ENCODE measurements at regions not wholly inside any gene's neighbourhood (a gene's known extent, or its start where the extent isn't known, plus 50 kb on each side); places are given as distances from the start of the nearest gene placed in this dataset.

- no peak overlapping the region for H3K4me3 ChIP-seq (ENCODE audit: insufficient read depth, low read depth, low read length)
- no peak overlapping the region for H3K27ac Mint-ChIP-seq (ENCODE audit: unreplicated experiment)
- no peak overlapping the region for H3K4me3 Mint-ChIP-seq (ENCODE audit: unreplicated experiment)
- H2AFZ ChIP-seq (ENCODE audit: low read depth, low read length), result no peak overlapping the region
- no peaks in the 10 kb centered on the region for H4K20me1 ChIP-seq (ENCODE audit: insufficient read depth, low read length)
- no peak overlapping the region for H3K27ac ChIP-seq (ENCODE audit: low read depth, low read length)
- H3K27me3 Mint-ChIP-seq (ENCODE audit: low read depth, unreplicated experiment), result no peaks in the 10 kb centered on the region
- H3K79me2 ChIP-seq (ENCODE audit: insufficient read depth, low read length), result no peaks in the 10 kb centered on the region
- peaks cover 2% of the 10 kb centered on the region for H3K4me1 Mint-ChIP-seq (ENCODE audit: low read depth, unreplicated experiment)
- no peaks in the 10 kb centered on the region for H3K36me3 ChIP-seq (ENCODE audit: insufficient read depth, low read length)
- H3K9ac ChIP-seq (ENCODE audit: low read length), result no peak overlapping the region
- no peaks in the 10 kb centered on the region for H3K4me1 ChIP-seq (ENCODE audit: insufficient read depth, low read length)
- FAIRE-seq, result no peak
- peaks cover 6% of the 10 kb centered on the region for H3K9me3 Mint-ChIP-seq (ENCODE audit: unreplicated experiment)
- H3K36me3 Mint-ChIP-seq (ENCODE audit: low read depth, unreplicated experiment), result no peaks in the 10 kb centered on the region
- TF ChIP-seq, protein P1, sequence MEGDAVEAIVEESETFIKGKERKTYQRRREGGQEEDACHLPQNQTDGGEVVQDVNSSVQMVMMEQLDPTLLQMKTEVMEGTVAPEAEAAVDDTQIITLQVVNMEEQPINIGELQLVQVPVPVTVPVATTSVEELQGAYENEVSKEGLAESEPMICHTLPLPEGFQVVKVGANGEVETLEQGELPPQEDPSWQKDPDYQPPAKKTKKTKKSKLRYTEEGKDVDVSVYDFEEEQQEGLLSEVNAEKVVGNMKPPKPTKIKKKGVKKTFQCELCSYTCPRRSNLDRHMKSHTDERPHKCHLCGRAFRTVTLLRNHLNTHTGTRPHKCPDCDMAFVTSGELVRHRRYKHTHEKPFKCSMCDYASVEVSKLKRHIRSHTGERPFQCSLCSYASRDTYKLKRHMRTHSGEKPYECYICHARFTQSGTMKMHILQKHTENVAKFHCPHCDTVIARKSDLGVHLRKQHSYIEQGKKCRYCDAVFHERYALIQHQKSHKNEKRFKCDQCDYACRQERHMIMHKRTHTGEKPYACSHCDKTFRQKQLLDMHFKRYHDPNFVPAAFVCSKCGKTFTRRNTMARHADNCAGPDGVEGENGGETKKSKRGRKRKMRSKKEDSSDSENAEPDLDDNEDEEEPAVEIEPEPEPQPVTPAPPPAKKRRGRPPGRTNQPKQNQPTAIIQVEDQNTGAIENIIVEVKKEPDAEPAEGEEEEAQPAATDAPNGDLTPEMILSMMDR (IDR thresholded peaks at IDR 0.05; ENCODE audit: insufficient read depth, low read depth, low read length), result no peak
- no peak for TF ChIP-seq EZH2 (IDR thresholded peaks at IDR 0.05; ENCODE audit: insufficient read depth, low read length)
- H3K27me3 ChIP-seq (ENCODE audit: insufficient read depth, low read length), result no peaks in the 10 kb centered on the region
- no peak overlapping the region for H3K4me2 ChIP-seq (ENCODE audit: low read length)
- DNase-seq (ENCODE audit: low read depth), result no peak
- H3K9me3 ChIP-seq (ENCODE audit: insufficient read depth, low read depth, low read length), result no peaks in the 10 kb centered on the region
Measured at GRCh38 chr11:23653071-23653675, 792.9 kb upstream of the CCDC179 start.

DNA sequence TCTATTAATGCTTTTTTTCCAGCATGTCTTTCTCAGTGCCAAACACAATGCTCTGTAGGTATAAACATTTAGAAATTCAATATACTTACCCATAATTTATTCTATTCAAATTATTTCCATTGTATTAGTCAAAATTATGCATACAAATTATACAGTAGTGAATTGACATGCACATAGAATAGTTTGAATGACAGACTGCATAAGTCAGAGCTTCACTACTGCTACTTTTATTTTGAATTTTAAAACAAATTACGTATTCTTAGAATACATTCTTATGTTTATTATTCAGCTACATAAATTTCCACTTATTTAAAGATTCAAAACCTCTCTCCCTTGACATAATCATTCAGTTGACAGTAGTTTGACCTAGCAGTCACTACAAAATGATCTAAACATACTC is 808.0 kb upstream of the CCDC179 start:
- no peaks in the 10 kb centered on the region for H3K36me3 ChIP-seq (ENCODE audit: insufficient read depth, low read length)
- no peak overlapping the region for H3K4me3 ChIP-seq (ENCODE audit: insufficient read depth, low read depth, low read length)
- no peaks in the 10 kb centered on the region for H3K79me2 ChIP-seq (ENCODE audit: insufficient read depth, low read length)
- no peaks in the 10 kb centered on the region for H3K27me3 ChIP-seq (ENCODE audit: insufficient read depth, low read length)
- H3K36me3 Mint-ChIP-seq (ENCODE audit: low read depth, unreplicated experiment), result no peaks in the 10 kb centered on the region
- H3K9ac ChIP-seq (ENCODE audit: low read length), result no peak overlapping the region
- H3K4me1 Mint-ChIP-seq (ENCODE audit: low read depth, unreplicated experiment), result no peaks in the 10 kb centered on the region
- DNase-seq (ENCODE audit: low read depth) (no peak), FAIRE-seq (no peak)
- no peak for TF ChIP-seq EZH2 (IDR thresholded peaks at IDR 0.05; ENCODE audit: insufficient read depth, low read length)
- no peak overlapping the region for H2AFZ ChIP-seq (ENCODE audit: low read depth, low read length)
- no peaks in the 10 kb centered on the region for H3K9me3 ChIP-seq (ENCODE audit: insufficient read depth, low read depth, low read length)
- no peak overlapping the region for H3K4me2 ChIP-seq (ENCODE audit: low read length)
- H3K4me1 ChIP-seq (ENCODE audit: insufficient read depth, low read length), result no peaks in the 10 kb centered on the region
- H3K27me3 Mint-ChIP-seq (ENCODE audit: low read depth, unreplicated experiment), result no peaks in the 10 kb centered on the region
- no peak overlapping the region for H3K4me3 Mint-ChIP-seq (ENCODE audit: unreplicated experiment)
- H3K27ac Mint-ChIP-seq (ENCODE audit: unreplicated experiment), result no peak overlapping the region
- peaks cover 3% of the 10 kb centered on the region for H3K9me3 Mint-ChIP-seq (ENCODE audit: unreplicated experiment)
- no peaks in the 10 kb centered on the region for H4K20me1 ChIP-seq (ENCODE audit: insufficient read depth, low read length)
- no peak overlapping the region for H3K27ac ChIP-seq (ENCODE audit: low read depth, low read length)

GRCh38 chr11:23673366-23673765 is 813.1 kb upstream of the CCDC179 start:
- no peaks in the 10 kb centered on the region for H3K27me3 Mint-ChIP-seq (ENCODE audit: low read depth, unreplicated experiment)
- H3K9ac ChIP-seq (ENCODE audit: low read length), result no peak overlapping the region
- H3K79me2 ChIP-seq (ENCODE audit: insufficient read depth, low read length), result no peaks in the 10 kb centered on the region
- no peaks in the 10 kb centered on the region for H3K9me3 ChIP-seq (ENCODE audit: insufficient read depth, low read depth, low read length)
- H4K20me1 ChIP-seq (ENCODE audit: insufficient read depth, low read length), result no peaks in the 10 kb centered on the region
- TF ChIP-seq, protein P1 (IDR thresholded peaks at IDR 0.05; ENCODE audit: insufficient read depth, low read depth, low read length), result no peak
- FAIRE-seq (no peak), DNase-seq (ENCODE audit: low read depth) (no peak)
- H3K4me3 ChIP-seq (ENCODE audit: insufficient read depth, low read depth, low read length), result no peak overlapping the region
- no peak overlapping the region for H3K4me3 Mint-ChIP-seq (ENCODE audit: unreplicated experiment)
- no peaks in the 10 kb centered on the region for H3K4me1 Mint-ChIP-seq (ENCODE audit: low read depth, unreplicated experiment)
- H3K4me1 ChIP-seq (ENCODE audit: insufficient read depth, low read length), result no peaks in the 10 kb centered on the region
- no peaks in the 10 kb centered on the region for H3K9me3 Mint-ChIP-seq (ENCODE audit: unreplicated experiment)
- H3K36me3 ChIP-seq (ENCODE audit: insufficient read depth, low read length), result no peaks in the 10 kb centered on the region
- no peak overlapping the region for H3K27ac Mint-ChIP-seq (ENCODE audit: unreplicated experiment)
- no peak overlapping the region for H2AFZ ChIP-seq (ENCODE audit: low read depth, low read length)
- H3K4me2 ChIP-seq (ENCODE audit: low read length), result no peak overlapping the region
- no peak overlapping the region for H3K27ac ChIP-seq (ENCODE audit: low read depth, low read length)
- H3K36me3 Mint-ChIP-seq (ENCODE audit: low read depth, unreplicated experiment), result no peaks in the 10 kb centered on the region
- H3K27me3 ChIP-seq (ENCODE audit: insufficient read depth, low read length), result no peaks in the 10 kb centered on the region
